Esophagus muscularis mucosa (tissue), 4 donors: ENCODE measurements at regions not wholly inside any gene's neighbourhood (a gene's known extent, or its start where the extent isn't known, plus 50 kb on each side); places are given as distances from the start of the nearest gene placed in this dataset.
A peak's percentile ranks its signal among the peaks of the same experiment; 100 is the strongest.

Experiments
- DNase-seq: peaks from one replicate; pipeline ENCODE4 v3.0.0-alpha.2; 2017; ENCODE audit errors: extremely low spot score
- H3K27ac ChIP-seq, 4 donors: fragments of 200-600 bp; sonication (generic); replicated peaks in 1 of 4; 1 replicate in 3 of 4; 2 replicates in 1 of 4; pipeline ENCODE4 v1.5.1; 2016 to 2019; ENCODE audit warnings: mild to moderate bottlenecking in 1 of 4
- H3K27me3 ChIP-seq, 4 donors: fragments of 200-600 bp; sonication (generic); one replicate each; pipeline versions ENCODE4 v1.5.1 to v1.6.0; 2016 to 2019
- H3K36me3 ChIP-seq, 4 donors: fragments of 200-600 bp; sonication (generic); one replicate each; pipeline ENCODE4 v1.5.1; 2016 to 2019
- H3K4me1 ChIP-seq, 4 donors: fragments of 200-600 bp; sonication (generic); one replicate each; pipeline ENCODE4 v1.5.1; 2016 to 2019
- H3K4me3 ChIP-seq, 4 donors: fragments of 200-600 bp; sonication (generic); 1 replicate in 2 of 4; 2 replicates in 2 of 4; pipeline ENCODE4 v1.5.1; 2016 to 2019; ENCODE audit warnings: mild to moderate bottlenecking in 4 of 4, moderate library complexity in 1 of 4
- H3K9me3 ChIP-seq, 4 donors: fragments of 200-600 bp; sonication (generic); 1 replicate in 3 of 4; 2 replicates in 1 of 4; pipeline ENCODE4 v1.5.1; 2016 to 2019
- EP300 ChIP-seq: sonication (generic); formaldehyde crosslinking; IDR thresholded peaks from one replicate; pipeline ENCODE4 v1.6.1; 2017; ENCODE audit warnings: antibody characterized with exemption
- POLR2A ChIP-seq: fragments of 450-650 bp; IDR thresholded peaks from one replicate; pipeline ENCODE4 v1.6.1; 2017; ENCODE audit warnings: antibody characterized with exemption, moderate library complexity, mild to moderate bottlenecking, low read depth
- POLR2AphosphoS5 ChIP-seq, 2 donors: sonication (generic); formaldehyde crosslinking; IDR thresholded peaks; one replicate each; pipeline ENCODE4 v1.6.1; 2017; ENCODE audit warnings: antibody characterized with exemption in 2 of 2
- WGBS: methylation state at CpG from one replicate; pipeline ENCODE4 v1.1.5; 2018; 5-methylcytosine and 5-hydroxymethylcytosine counted together
- intact Hi-C: fragments of 100-400 bp; cut with DNase I; formaldehyde crosslinking; loops from one replicate; pipeline ENCODE4 v1.15.1; 2023
- TF ChIP-seq, protein P1 (sequence below), 3 experiments: fragments of 200-600 bp in 2 of 3; fragments of 450-650 bp in 1 of 3; sonication (generic) in 2 of 3; IDR thresholded peaks; one replicate each; pipeline ENCODE4 v1.5.1; 2017 to 2019; ENCODE audit warnings: antibody characterized with exemption in 3 of 3, mild to moderate bottlenecking in 2 of 3, moderate library complexity in 1 of 3

DNA sequence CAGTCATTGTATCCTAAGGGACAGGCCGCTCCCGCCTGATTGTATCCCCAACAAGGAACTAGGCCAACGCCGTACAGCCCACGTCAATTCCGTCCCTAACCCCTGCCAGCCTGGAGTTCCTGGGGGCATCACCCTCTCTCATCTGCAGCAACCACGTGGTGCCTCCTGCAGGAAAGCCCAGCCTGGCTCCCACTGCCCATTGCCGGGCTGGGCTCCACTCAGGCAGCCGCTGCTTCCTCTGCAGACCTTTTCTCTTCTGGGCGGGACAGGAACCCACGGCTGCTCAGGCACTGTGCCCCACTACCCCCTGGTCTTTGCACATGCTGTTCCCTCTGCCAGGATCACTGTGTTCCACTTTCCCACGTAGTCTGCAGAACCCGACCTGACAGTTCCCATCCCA is 212.2 kb downstream of the TFCP2L1 start:
- H3K27me3 ChIP-seq, result peaks cover 0 to 29% (median 0%) of the 10 kb centered on the region in 4 donors
- no peak for DNase-seq
- intact Hi-C loops, result loop anchor here (5.0 to 10.0 kb wide), 2 partner anchors 335 to 728 kb away; partner anchors contain the start of genes GLI2 and INHBB
- 74% methylated on average over 4 of the region's 13 CpGs for WGBS
- TF ChIP-seq POLR2AphosphoS5 (IDR thresholded peaks at IDR 0.05), result no peak
- TF ChIP-seq, protein P1, sequence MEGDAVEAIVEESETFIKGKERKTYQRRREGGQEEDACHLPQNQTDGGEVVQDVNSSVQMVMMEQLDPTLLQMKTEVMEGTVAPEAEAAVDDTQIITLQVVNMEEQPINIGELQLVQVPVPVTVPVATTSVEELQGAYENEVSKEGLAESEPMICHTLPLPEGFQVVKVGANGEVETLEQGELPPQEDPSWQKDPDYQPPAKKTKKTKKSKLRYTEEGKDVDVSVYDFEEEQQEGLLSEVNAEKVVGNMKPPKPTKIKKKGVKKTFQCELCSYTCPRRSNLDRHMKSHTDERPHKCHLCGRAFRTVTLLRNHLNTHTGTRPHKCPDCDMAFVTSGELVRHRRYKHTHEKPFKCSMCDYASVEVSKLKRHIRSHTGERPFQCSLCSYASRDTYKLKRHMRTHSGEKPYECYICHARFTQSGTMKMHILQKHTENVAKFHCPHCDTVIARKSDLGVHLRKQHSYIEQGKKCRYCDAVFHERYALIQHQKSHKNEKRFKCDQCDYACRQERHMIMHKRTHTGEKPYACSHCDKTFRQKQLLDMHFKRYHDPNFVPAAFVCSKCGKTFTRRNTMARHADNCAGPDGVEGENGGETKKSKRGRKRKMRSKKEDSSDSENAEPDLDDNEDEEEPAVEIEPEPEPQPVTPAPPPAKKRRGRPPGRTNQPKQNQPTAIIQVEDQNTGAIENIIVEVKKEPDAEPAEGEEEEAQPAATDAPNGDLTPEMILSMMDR (IDR thresholded peaks at IDR 0.05), result no peak
- no peak for TF ChIP-seq POLR2A
- TF ChIP-seq EP300, result no peak
- H3K27ac ChIP-seq, result no peak overlapping the region
- H3K9me3 ChIP-seq, result no peaks in the 10 kb centered on the region
- H3K36me3 ChIP-seq, result no peaks in the 10 kb centered on the region
- H3K4me1 ChIP-seq, result peaks cover 7 to 31% (median 28%) of the 10 kb centered on the region in 4 donors
- H3K4me3 ChIP-seq, result no peak overlapping the region

- Histone ChIP-seq H3K4me3 (no peak overlapping the region), H3K27me3 (peaks cover 0 to 29% (median 0%) of the 10 kb centered on the region in 4 donors), H3K36me3 (no peaks in the 10 kb centered on the region), H3K4me1 (peaks cover 7 to 31% (median 28%) of the 10 kb centered on the region in 4 donors), H3K9me3 (no peaks in the 10 kb centered on the region), H3K27ac (no peak overlapping the region)
- TF ChIP-seq EP300 (no peak), POLR2AphosphoS5 (IDR thresholded peaks at IDR 0.05) (no peak), POLR2A (no peak)
- TF ChIP-seq, protein P1 (IDR thresholded peaks at IDR 0.05), result no peak
- no peak for DNase-seq
- 97% methylated on average over 22 of the region's 26 CpGs for WGBS
- intact Hi-C loops, result loop anchor here (5.0 to 10.0 kb wide), 2 partner anchors 336 to 729 kb away; partner anchors contain the start of genes GLI2 and INHBB
Measured at GRCh38 chr2:121073320-121074210, 211.4 kb downstream of the TFCP2L1 start.

DNA sequence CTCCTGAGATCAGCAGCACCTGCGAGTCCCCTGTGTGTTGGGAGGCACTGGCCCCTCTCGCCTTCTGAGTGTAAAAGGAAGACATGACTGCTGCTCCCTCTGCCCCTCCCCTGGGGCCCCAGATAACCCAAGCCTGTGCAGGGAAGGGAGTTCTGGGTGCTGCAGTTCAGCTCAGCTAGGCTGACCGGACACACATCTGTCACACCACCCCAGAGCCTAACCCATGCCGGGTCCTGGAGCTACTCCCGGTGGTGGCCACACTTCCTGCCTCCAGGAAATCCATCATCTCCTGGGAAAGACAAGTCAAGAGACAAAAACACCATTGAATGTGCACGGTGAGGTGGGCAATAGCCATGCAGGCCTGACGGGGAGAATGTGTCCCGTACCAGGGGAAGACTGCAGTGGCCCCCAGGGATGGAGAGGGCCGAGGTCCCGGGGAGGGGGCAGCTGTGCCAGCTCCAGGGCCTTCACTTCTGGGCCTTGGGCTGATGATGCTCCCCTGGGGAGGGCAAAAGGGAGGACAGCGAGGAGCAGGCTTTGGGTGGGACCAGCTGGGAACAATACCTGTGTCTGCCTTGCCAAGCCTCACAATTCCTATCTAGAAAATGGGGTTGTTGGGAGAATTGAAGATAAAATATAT is 210.6 kb downstream of the TFCP2L1 start:
- no peak overlapping the region for H3K27ac ChIP-seq
- H3K4me1 ChIP-seq, result peaks cover 7 to 31% (median 28%) of the 10 kb centered on the region in 4 donors
- intact Hi-C loops, result loop anchor here (5.0 to 10.0 kb wide), 2 partner anchors 337 to 730 kb away; partner anchors contain the start of genes GLI2 and INHBB
- peaks cover 0 to 29% (median 0%) of the 10 kb centered on the region in 4 donors for H3K27me3 ChIP-seq
- no peaks in the 10 kb centered on the region for H3K36me3 ChIP-seq
- DNase-seq, result no peak
- H3K9me3 ChIP-seq, result no peaks in the 10 kb centered on the region
- no peak overlapping the region for H3K4me3 ChIP-seq
- 63% methylated on average over 9 of the region's 11 CpGs for WGBS
- TF ChIP-seq EP300 (no peak), POLR2AphosphoS5 (IDR thresholded peaks at IDR 0.05) (no peak), POLR2A (no peak)
- TF ChIP-seq, protein P1 (IDR thresholded peaks at IDR 0.05), result no peak

GRCh38 chr2:121075006-121075551 is 209.9 kb downstream of the TFCP2L1 start:
- Histone ChIP-seq H3K4me3 (peak overlapping the region; percentile 25 to 36 (median 30)), H3K36me3 (no peaks in the 10 kb centered on the region), H3K27ac (peak overlapping the region in 3 of 4 donors; percentile 20 to 61 (median 59)), H3K9me3 (no peaks in the 10 kb centered on the region), H3K27me3 (peaks cover 0 to 29% (median 0%) of the 10 kb centered on the region in 4 donors), H3K4me1 (peaks cover 7 to 31% (median 28%) of the 10 kb centered on the region in 4 donors)
- 10% methylated on average over 10 of the region's 14 CpGs for WGBS
- no peak for TF ChIP-seq POLR2A
- peak in 1 of 2 donors; percentile 69 for TF ChIP-seq POLR2AphosphoS5 (IDR thresholded peaks at IDR 0.05)
- TF ChIP-seq, protein P1 (IDR thresholded peaks at IDR 0.05), result no peak
- no peak for DNase-seq
- intact Hi-C loops, result loop anchor here (10.0 kb wide), 1 partner anchor 730 kb away; the partner anchor contains the start of gene INHBB
